KOPT-K1 (cell line): ENCODE measurements at regions not wholly inside any gene's neighbourhood (a gene's known extent, or its start where the extent isn't known, plus 50 kb on each side); places are given as distances from the start of the nearest gene placed in this dataset.
"Not testable (repeated sequence)": the region's sequence is repeated elsewhere in the genome, so short reads cannot be mapped to it uniquely, and the experiment has no call there.

Source experiments
- H3K27ac ChIP-seq: fragments of 200-600 bp; sonication (generic); 2 replicates; pipeline ENCODE4 v1.5.1; 2016; ENCODE audit warnings: antibody characterized with exemption, mild to moderate bottlenecking, low read depth, low read length; ENCODE audit not compliant: poor library complexity, severe bottlenecking
- H3K36me3 ChIP-seq: fragments of 200-600 bp; sonication (generic); 2 replicates; pipeline ENCODE4 v1.5.1; 2017; ENCODE audit warnings: antibody characterized with exemption, mild to moderate bottlenecking, low read length, moderate library complexity; ENCODE audit not compliant: insufficient read depth
- H3K9me3 ChIP-seq: fragments of 200-600 bp; sonication (generic); 2 replicates; pipeline ENCODE4 v1.5.1; 2017; ENCODE audit warnings: antibody characterized with exemption, low read length, mild to moderate bottlenecking; ENCODE audit not compliant: insufficient read depth, poor library complexity, severe bottlenecking

- no peak overlapping the region for H3K27ac ChIP-seq
- H3K9me3 ChIP-seq: peaks cover 9% of the 10 kb centered on the region
- H3K36me3 ChIP-seq: no peaks in the 10 kb centered on the region
Measured at GRCh38 chr10:4623757-4624420, 202.1 kb upstream of the AKR1E2 start.

- Histone ChIP-seq H3K9me3 (peaks cover 9% of the 10 kb centered on the region), H3K27ac (no peak overlapping the region), H3K36me3 (no peaks in the 10 kb centered on the region)
Measured at GRCh38 chr10:4623200-4623599, 202.8 kb upstream of the AKR1E2 start.

- H3K27ac ChIP-seq: no peak overlapping the region
- no peaks in the 10 kb centered on the region for H3K36me3 ChIP-seq
- peaks cover 4% of the 10 kb centered on the region for H3K9me3 ChIP-seq
Measured at GRCh38 chr10:4622384-4622783, 203.6 kb upstream of the AKR1E2 start.

GRCh38 chr10:4617589-4617988, 208.4 kb upstream of the AKR1E2 start:
- Histone ChIP-seq H3K36me3 (no peaks in the 10 kb centered on the region), H3K27ac (no peak overlapping the region), H3K9me3 (no peaks in the 10 kb centered on the region)

- Histone ChIP-seq H3K9me3 (no peaks in the 10 kb centered on the region), H3K27ac (no peak overlapping the region)
Measured at GRCh38 chr10:4615042-4615441, 211.0 kb upstream of the AKR1E2 start.

GRCh38 chr10:4609251-4609650, 216.8 kb upstream of the AKR1E2 start:
- H3K9me3 ChIP-seq: no peaks in the 10 kb centered on the region
- H3K27ac ChIP-seq: no peak overlapping the region
- H3K36me3 ChIP-seq: no peaks in the 10 kb centered on the region

More at GRCh38 chr10:4615042-4615441, 211.0 kb upstream of the AKR1E2 start:
- no peaks in the 10 kb centered on the region for H3K36me3 ChIP-seq

- no peak overlapping the region for H3K27ac ChIP-seq
- H3K9me3 ChIP-seq: no peaks in the 10 kb centered on the region
- H3K36me3 ChIP-seq: no peaks in the 10 kb centered on the region
Measured at GRCh38 chr10:4607681-4608080, 218.3 kb upstream of the AKR1E2 start.

GRCh38 chr10:4606856-4607636, 219.0 kb upstream of the AKR1E2 start:
- Histone ChIP-seq H3K36me3 (no peaks in the 10 kb centered on the region), H3K27ac (no peak overlapping the region), H3K9me3 (no peaks in the 10 kb centered on the region)

- Histone ChIP-seq H3K36me3 (no peaks in the 10 kb centered on the region), H3K9me3 (peaks cover 6% of the 10 kb centered on the region), H3K27ac (no peak overlapping the region)
Measured at GRCh38 chr10:4602764-4603491, 223.1 kb upstream of the AKR1E2 start.

GRCh38 chr10:4599471-4599870, 226.5 kb upstream of the AKR1E2 start:
- Histone ChIP-seq H3K27ac (no peak overlapping the region), H3K9me3 (peaks cover 6% of the 10 kb centered on the region), H3K36me3 (no peaks in the 10 kb centered on the region)

GRCh38 chr10:4597898-4598297, 228.1 kb upstream of the AKR1E2 start:
- not testable (repeated sequence) for H3K9me3 ChIP-seq, H3K36me3 ChIP-seq, H3K27ac ChIP-seq

- H3K9me3 ChIP-seq: peaks cover 6% of the 10 kb centered on the region
- H3K36me3 ChIP-seq: no peaks in the 10 kb centered on the region
- no peak overlapping the region for H3K27ac ChIP-seq
Measured at GRCh38 chr10:4596951-4597350, 229.1 kb upstream of the AKR1E2 start.

- Histone ChIP-seq H3K27ac (no peak overlapping the region), H3K36me3 (no peaks in the 10 kb centered on the region), H3K9me3 (no peaks in the 10 kb centered on the region)
Measured at GRCh38 chr10:4595719-4596319, 230.2 kb upstream of the AKR1E2 start.

GRCh38 chr10:4590807-4591206, 235.2 kb upstream of the AKR1E2 start:
- H3K9me3 ChIP-seq: no peaks in the 10 kb centered on the region
- H3K27ac ChIP-seq: no peak overlapping the region
- H3K36me3 ChIP-seq: no peaks in the 10 kb centered on the region

GRCh38 chr10:4588824-4589223, 237.2 kb upstream of the AKR1E2 start:
- Histone ChIP-seq H3K27ac (no peak overlapping the region), H3K36me3 (no peaks in the 10 kb centered on the region), H3K9me3 (no peaks in the 10 kb centered on the region)
